MG63 (cell line): ENCODE measurements at regions not wholly inside any gene's neighbourhood (a gene's known extent, or its start where the extent isn't known, plus 50 kb on each side); places are given as distances from the start of the nearest gene placed in this dataset.

Experiments
- DNase-seq: peaks from one replicate; pipeline ENCODE4 v3.0.0-alpha.2; 2020
- H3K27me3 ChIP-seq: fragments of 250-450 bp; sonication (Bioruptor Pico); 2 replicates; pipeline ENCODE4 v1.5.1; 2020; ENCODE audit warnings: mild to moderate bottlenecking, moderate library complexity
- H3K36me3 ChIP-seq: fragments of 250-450 bp; sonication (Bioruptor Pico); 2 replicates; pipeline ENCODE4 v1.5.1; 2020; ENCODE audit warnings: mild to moderate bottlenecking, moderate library complexity
- H3K4me3 ChIP-seq: fragments of 250-450 bp; sonication (Bioruptor Pico); 2 replicates; pipeline ENCODE4 v1.5.1; 2020; ENCODE audit warnings: mild to moderate bottlenecking, moderate library complexity
- H3K9me3 ChIP-seq: fragments of 250-450 bp; sonication (Bioruptor Pico); 2 replicates; pipeline ENCODE4 v1.5.1; 2020; ENCODE audit warnings: mild to moderate bottlenecking, moderate library complexity

DNA sequence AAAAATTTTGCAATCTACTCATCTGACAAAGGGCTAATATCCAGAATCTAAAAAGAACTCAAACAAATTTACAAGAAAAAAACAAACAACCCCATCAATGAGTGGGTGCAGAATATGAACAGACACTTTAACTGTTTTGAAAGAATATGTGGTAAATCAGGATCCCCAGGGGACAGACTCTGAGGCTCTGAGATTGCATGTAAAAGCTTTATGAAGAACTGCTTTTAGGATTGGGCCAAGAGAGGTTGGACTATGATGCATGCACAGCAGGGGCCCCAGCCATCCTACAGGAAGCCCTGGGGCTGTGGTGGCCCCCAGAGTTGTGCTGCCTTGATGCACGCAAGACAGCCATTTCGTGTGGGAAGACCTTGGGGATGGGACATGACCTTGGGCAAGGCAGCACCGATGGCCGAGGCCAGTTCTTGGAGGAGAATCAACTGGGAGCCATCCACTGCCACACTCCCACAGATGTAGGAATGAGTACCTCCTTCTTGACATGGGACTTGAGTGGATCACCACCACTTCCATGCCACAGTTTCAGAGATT lies 298.1 kb upstream of the THBS1 start:
- Histone ChIP-seq H3K36me3 (no peaks in the 10 kb centered on the region), H3K27me3 (no peaks in the 10 kb centered on the region), H3K9me3 (peaks cover 6% of the 10 kb centered on the region), H3K4me3 (no peak overlapping the region)
- no peak for DNase-seq

DNA sequence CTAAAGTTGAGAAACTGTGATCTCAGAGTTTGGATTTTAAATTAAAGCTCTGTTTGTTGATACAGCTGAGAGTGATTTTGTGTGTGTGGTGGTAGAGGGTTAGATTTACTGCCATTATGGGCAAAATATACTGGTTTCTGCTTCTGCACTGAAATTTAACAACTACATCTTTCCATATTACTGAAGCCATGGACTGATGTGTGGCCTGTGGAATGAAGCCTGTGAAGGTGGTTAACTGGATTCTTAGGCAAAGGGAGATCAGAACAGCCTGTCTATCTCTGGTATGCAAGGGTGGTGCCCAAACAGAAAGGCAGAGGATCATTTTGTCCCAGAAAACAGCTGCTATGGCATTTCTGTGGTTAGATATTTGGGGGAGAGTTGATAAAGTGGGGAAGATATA lies 297.3 kb upstream of the THBS1 start:
- H3K36me3 ChIP-seq = no peaks in the 10 kb centered on the region
- no peak overlapping the region for H3K4me3 ChIP-seq
- DNase-seq = no peak
- peaks cover 6% of the 10 kb centered on the region for H3K9me3 ChIP-seq
- H3K27me3 ChIP-seq = no peaks in the 10 kb centered on the region

DNA sequence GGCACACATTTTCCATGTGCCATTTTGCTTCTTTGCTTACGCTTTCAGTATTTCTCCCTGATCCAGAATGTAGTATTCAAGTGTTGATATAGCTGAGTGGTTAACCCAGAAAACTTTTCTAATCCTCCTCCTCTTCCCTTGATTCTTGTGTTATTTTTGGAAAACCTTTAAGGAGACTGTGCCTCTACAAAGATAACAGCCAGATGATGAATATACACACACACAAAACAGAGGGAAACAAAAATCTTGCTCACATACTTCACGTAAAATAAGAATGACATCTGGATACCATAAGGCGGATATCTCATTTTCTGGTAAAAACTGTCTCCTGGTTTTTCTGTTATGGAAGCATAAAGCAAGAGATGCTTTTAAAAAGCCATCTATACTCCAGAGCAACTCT lies 295.8 kb upstream of the THBS1 start:
- no peaks in the 10 kb centered on the region for H3K36me3 ChIP-seq
- H3K27me3 ChIP-seq = no peaks in the 10 kb centered on the region
- DNase-seq = no peak
- no peak overlapping the region for H3K4me3 ChIP-seq
- peaks cover 6% of the 10 kb centered on the region for H3K9me3 ChIP-seq

DNA sequence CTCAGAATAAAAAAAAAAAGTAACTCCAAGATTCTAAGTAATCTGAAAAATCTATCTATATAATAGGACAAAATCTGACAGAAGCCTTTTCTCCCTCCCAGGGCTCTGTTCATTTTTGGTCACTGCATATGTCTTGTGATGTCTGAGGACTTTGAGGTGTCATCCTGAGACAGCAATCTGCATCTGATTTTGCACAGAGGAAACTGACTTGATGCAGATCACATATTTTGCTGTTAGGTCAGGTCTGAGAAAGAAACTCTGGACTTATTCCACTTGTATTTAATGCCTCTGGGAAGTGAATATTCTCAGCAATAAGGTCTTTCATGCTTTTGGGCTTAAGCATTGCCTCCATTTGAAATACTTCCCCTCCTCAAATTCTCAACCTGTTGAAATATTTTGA lies 295.2 kb upstream of the THBS1 start:
- H3K36me3 ChIP-seq = no peaks in the 10 kb centered on the region
- H3K27me3 ChIP-seq = no peaks in the 10 kb centered on the region
- no peak for DNase-seq

DNA sequence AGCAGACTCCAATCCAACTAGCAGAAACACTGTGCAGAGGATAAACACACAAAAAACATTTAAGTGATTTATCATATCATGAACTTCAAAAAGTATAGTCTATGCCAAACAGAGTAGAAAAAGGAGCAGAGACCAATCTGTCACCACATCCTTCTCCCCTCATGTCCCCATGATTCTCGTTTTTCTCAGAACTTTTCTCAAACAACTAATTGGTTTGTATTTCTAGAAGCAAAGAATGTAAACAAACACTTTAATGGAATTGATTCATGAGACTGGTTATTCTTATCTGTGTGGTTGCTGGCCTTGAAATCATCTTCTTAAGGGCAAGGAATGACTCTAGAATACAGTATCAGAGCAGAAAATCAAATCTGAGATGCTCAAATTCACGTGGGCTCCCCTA lies 294.2 kb upstream of the THBS1 start:
- Histone ChIP-seq H3K36me3 (no peaks in the 10 kb centered on the region), H3K27me3 (no peaks in the 10 kb centered on the region), H3K9me3 (peaks cover 6% of the 10 kb centered on the region), H3K4me3 (no peak overlapping the region)
- no peak for DNase-seq

More for the DNA sequence above, 295.2 kb upstream of the THBS1 start:
- peaks cover 6% of the 10 kb centered on the region for H3K9me3 ChIP-seq
- H3K4me3 ChIP-seq = no peak overlapping the region

DNA sequence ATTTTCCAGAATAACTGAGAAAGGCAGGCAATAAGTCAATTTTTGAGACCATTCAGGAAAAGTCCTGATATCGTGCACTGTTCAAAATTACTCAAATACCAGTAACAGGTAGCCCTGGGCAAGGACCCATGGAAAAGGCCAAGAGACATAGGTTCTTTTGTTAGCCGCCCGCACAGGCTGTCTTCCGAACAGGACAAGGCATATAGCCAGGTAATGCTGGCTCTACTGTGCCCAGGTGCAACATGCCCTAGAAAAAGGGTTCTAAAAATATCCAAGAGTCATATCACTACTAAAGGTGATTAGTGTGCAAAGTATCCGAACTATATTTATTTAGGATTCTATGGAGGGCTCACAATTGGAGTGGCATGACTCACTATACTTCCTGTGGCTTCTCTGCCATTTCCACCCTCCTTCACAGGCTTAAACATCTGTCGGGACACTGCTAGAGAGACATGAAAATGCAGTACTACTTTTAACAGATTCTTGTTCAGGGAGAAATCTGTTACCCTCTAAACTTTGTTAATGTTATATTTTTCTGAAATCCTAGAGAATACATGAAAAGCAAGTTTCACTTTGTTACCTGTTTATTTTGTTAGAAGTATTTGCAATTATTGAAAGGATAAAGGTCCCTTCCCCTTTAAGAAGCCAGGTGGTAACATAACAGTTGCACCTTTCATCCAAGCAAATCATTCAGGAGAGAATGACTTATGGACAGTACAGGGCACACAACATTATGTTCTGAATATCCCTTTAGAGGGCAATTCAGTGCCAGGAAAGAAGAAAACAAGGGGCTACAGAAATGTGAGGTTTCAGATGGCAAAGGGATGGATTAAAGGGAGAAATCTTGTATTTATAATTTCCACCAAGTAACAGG lies 293.3 kb upstream of the THBS1 start:
- peak; percentile 23 for DNase-seq
- H3K27me3 ChIP-seq = no peaks in the 10 kb centered on the region
- H3K36me3 ChIP-seq = no peaks in the 10 kb centered on the region
- H3K9me3 ChIP-seq = peaks cover 3% of the 10 kb centered on the region
- H3K4me3 ChIP-seq = no peak overlapping the region

DNA sequence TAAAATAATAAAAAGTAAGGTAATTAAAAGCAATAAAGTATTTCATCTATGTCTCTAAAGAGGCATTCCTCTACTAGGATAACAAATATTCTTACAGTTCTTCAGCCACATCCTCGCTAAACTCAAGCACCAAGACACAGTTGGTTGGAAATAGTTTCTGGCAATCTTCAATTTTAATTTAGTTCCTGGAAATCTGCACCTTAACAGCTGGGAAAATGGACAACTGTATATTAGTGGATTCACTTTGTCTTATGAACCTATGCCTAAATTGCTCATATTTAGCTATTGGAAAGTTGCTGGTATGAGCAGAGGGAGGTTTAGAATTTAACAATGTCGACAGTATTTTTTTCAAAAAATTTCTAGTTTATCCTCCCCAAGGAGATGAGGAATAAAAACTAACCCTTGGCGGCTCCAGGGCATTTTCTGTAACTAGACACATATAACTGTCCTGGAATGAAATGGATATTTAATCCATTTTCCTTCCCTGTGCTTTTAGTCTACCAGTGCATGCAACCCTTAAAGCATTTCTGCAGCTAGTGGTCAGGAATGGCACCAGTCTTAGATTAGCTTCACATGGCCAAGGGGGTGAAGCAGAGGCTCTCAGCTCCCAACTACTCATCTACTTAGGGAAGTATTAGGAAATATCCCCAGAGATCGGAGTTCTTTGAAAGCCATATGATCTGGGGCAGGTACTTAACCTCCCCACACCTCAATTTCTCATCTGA lies 290.0 kb upstream of the THBS1 start:
- H3K36me3 ChIP-seq = no peaks in the 10 kb centered on the region

DNA sequence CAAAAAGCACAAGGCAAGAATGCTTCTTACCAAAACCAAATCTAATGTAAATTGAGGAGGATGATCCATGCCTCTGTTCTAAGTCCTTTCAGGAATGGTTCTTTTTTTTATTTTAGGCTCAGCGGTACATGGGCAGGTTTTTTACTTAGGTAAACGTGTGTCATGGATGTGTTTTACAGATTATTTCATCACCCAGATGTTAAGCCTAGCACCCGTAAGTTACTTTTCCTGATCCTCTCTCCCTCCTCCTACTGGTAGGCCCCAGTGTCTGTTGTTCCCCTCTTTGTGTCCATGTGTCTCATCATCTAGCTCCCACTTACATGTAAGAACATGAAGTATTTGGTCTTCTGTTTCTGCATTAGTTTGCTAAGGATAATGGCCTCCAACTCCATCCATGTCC lies 289.2 kb upstream of the THBS1 start:
- peaks cover 4% of the 10 kb centered on the region for H3K9me3 ChIP-seq
- H3K36me3 ChIP-seq = no peaks in the 10 kb centered on the region
- no peak overlapping the region for H3K4me3 ChIP-seq
- H3K27me3 ChIP-seq = no peaks in the 10 kb centered on the region
- DNase-seq = no peak

More for the DNA sequence above, 290.0 kb upstream of the THBS1 start:
- Histone ChIP-seq H3K27me3 (no peaks in the 10 kb centered on the region), H3K9me3 (peaks cover 4% of the 10 kb centered on the region), H3K4me3 (no peak overlapping the region)
- DNase-seq = no peak

DNA sequence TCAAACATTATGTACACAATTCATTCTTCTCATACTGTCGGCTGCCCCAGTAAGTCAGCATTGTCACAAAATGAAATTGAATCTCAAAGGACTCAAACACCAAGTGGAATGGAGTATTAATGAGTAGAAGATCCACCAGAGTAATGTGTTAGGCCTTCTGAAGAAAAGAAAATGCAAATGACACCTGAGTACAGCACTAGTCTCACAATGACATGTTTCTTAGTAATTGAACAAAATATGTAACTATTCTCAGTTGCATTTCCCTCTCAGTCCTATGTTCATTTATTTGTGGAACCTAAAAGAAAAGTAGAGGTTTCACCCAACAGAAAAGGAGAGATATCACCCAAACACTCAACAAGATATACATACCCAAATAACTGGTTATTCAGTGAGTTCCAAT lies 283.9 kb upstream of the THBS1 start:
- no peak overlapping the region for H3K4me3 ChIP-seq
- peaks cover 4% of the 10 kb centered on the region for H3K9me3 ChIP-seq
- no peaks in the 10 kb centered on the region for H3K36me3 ChIP-seq
- DNase-seq = no peak
- H3K27me3 ChIP-seq = no peaks in the 10 kb centered on the region

DNA sequence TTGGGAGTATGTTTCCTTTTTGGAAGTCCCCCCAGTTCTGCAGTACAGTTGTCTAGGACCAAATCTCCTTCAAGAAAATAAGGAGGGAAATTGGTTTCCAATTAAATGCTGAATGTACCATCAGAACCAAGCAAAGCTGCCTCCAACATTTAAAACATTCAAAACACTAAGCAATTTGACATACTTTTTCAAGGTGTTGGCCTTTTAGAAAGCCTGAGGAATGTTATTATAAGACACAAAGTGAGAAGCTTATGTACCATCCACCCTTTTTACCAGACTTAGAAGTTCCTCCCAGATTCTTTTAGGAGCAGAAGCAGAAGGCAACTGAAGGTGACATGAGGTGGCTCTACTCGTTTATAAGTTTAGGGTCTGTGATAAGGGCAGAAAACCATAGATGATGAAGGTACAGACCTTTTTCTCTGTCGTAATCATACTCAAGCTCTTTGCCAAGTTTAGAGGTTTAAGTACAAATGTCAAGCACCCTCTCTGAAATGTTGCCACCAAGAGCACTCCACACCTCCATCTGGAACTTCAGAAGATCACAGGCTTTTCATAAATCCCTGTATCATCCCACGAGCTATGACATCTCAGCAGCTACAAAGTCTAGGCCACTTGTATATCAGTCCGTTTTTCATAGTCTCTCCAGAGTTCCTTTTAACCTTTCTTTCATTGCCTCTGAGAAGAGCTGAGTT lies 282.5 kb upstream of the THBS1 start:
- no peak for DNase-seq
- no peaks in the 10 kb centered on the region for H3K27me3 ChIP-seq
- no peaks in the 10 kb centered on the region; the same call in 1 of the 2 replicates for H3K9me3 ChIP-seq
- no peaks in the 10 kb centered on the region for H3K36me3 ChIP-seq
- H3K4me3 ChIP-seq = no peak overlapping the region

DNA sequence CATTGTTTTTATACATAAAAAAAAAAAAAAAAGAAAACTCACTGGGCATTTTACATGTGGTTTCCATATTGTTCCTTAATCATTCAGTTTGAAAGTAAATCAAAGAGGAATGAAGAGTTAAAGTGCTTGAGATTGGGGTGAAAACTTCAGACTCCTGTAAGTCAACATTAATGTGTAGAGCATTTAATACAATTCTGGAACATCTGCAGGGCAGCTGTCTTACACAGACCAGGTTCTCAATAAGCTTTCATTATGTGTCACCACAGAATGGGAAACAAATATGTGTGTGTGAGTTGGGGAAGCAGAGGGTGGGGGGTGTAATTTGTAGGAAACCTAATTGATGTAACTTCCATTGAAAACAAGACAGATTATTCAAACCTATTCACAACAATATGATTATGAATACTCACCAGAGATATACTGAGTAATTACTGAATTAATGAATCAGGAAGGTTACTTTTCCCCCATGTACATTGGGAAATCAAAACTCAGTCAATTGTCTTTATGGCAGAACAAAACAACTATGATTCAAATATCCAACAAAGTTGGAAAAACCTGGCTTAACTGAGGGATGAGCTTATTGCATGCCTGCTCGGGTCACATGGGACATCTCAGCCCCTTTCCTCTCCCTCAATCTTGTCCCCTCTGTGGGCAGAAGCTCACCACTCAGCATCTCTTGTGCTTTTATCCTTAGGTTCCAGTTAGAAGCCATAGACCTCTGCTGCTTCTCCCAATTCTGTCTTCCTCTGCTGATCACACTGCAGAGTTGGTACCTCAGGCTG lies 281.2 kb upstream of the THBS1 start:
- DNase-seq = no peak
- no peaks in the 10 kb centered on the region for H3K36me3 ChIP-seq

DNA sequence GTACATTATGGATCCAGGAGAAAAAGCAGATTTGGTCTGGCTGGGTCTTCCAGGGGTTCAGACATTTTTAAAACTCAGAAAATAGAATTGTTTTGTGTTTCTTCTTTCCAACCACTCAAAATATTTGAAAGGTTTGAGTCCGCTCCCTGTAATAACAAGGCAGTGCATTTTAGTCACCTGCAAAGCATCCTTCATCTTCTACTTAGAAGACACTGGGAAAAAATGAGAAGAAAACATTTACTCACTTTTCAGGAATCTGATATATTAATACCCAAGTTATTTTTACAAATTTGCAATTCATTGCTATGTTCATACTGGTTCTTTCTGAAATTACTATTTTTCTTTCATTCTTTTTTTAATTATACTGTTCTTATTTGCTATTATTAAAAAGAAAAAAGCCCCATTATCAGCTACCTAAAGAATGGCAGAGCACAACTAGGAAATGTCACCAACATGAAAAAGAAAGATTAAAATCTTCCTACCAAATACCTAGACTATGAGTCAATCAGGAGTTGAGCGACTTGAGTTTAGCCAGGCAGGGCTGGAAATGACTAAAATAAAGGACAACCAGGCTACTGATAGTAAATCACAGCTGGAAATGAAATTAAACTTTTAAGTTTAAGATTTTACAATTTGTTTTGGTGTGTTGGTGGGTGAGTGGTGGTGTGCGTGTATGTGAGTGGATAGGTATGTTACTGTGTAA lies 280.3 kb upstream of the THBS1 start:
- Histone ChIP-seq H3K9me3 (no peaks in the 10 kb centered on the region; the same call in 1 of the 2 replicates), H3K27me3 (no peaks in the 10 kb centered on the region), H3K36me3 (no peaks in the 10 kb centered on the region), H3K4me3 (no peak overlapping the region)
- DNase-seq = no peak

More for the DNA sequence above, 281.2 kb upstream of the THBS1 start:
- Histone ChIP-seq H3K27me3 (no peaks in the 10 kb centered on the region), H3K9me3 (no peaks in the 10 kb centered on the region; the same call in 1 of the 2 replicates), H3K4me3 (no peak overlapping the region)

DNA sequence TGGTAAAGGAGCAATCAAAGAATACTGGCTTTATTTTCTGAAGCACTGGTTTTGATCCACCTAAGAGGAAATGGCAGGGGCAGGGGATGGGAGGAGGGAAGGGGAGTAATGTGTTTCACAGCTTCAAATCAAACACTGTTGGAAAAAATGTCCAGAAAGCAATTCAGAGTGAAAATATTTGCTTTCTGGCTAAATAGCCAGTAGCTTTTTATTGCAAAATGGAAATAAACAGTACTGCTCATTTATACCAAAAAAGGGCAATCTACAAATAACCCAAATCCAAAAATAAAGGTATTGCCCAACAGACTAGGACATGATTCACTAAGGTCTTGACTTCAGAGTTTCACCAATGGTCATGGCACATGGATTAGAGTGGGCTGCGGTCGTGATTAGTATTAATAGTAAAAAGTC lies 279.3 kb upstream of the THBS1 start:
- no peaks in the 10 kb centered on the region for H3K36me3 ChIP-seq
- no peak for DNase-seq
- H3K27me3 ChIP-seq = no peaks in the 10 kb centered on the region
- H3K9me3 ChIP-seq = peaks cover under 1% of the 10 kb centered on the region
- no peak overlapping the region for H3K4me3 ChIP-seq

DNA sequence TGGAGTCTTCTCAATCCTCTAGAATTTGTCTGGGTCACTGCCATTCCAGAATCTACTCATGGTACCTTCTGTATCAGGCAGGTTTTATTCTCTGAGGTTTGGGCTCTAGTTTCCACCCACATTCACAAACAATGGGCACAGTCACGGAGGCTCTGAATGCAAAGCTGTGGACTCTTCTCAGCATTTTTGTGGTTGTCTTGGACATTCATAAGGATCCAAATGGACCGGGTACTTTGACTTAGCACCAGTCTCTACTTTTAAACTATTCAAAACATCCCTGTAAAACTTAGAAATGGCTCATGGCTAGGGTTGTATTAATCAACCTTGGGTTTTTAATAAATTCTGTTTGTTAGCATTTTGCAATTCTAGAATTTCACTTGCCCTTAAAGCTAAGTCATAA lies 277.9 kb upstream of the THBS1 start:
- H3K27me3 ChIP-seq = no peaks in the 10 kb centered on the region
- H3K9me3 ChIP-seq = peaks cover 4% of the 10 kb centered on the region
- H3K36me3 ChIP-seq = no peaks in the 10 kb centered on the region
- DNase-seq = no peak
- no peak overlapping the region for H3K4me3 ChIP-seq

DNA sequence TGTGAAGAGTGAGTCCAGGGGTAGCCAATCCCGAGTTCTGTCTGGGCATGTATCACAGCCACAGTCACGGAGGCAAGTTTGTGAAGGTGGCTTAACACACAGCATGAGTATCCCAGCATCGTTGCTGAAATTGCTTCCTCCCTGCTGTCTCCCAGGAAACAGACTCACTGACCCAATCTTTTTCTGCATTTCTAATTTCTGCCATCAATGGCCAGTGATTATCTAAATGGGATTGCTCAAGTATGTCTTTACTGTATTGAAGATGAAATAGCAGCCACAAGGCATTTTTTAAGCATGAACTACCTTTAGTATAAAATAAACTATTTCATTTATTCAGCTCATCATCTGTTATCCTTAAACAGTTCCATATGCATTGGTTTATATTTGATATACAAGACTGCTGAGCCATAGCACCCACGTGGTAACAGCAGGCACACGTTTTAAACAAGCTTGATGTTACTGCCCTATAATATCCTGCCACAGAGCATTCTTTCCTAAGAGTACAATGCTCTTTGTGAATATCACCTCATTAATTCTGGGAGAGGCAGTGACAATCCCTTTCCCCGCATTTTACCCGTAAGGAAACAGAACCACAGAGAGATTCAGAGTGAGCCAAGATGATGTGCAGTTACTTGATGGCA lies 276.6 kb upstream of the THBS1 start:
- H3K4me3 ChIP-seq = no peak overlapping the region
- peaks cover 4% of the 10 kb centered on the region for H3K9me3 ChIP-seq
- no peaks in the 10 kb centered on the region for H3K36me3 ChIP-seq
- no peaks in the 10 kb centered on the region for H3K27me3 ChIP-seq
- DNase-seq = peak; percentile 30
